Retinal pigment epithelial cell (primary cell): ENCODE measurements at regions not wholly inside any gene's neighbourhood (a gene's known extent, or its start where the extent isn't known, plus 50 kb on each side); places are given as distances from the start of the nearest gene placed in this dataset.

Experiments used
- DNase-seq: peaks from one replicate; pipeline ENCODE4 v3.0.0-alpha.2; 2010; ENCODE audit warnings: low read depth
- H3K4me3 ChIP-seq: 2 replicates; pipeline ENCODE4 v1.5.1; 2011; ENCODE audit warnings: mild to moderate bottlenecking, low read length, control low read depth, moderate library complexity
- CTCF ChIP-seq: conservative IDR thresholded peaks from 2 replicates; pipeline ENCODE4 v1.5.1; 2011; ENCODE audit warnings: low read depth, low read length, control low read depth, inconsistent platforms

- H3K4me3 ChIP-seq, result no peak overlapping the region
- no peak for DNase-seq
- no peak for TF ChIP-seq CTCF
Measured at GRCh38 chr9:135326141-135326540, 153.4 kb upstream of the PPP1R26 start.

- DNase-seq, result no peak
- TF ChIP-seq CTCF, result no peak
- H3K4me3 ChIP-seq, result no peak overlapping the region
Measured at GRCh38 chr9:135326633-135327152, 152.9 kb upstream of the PPP1R26 start.

GRCh38 chr9:135328485-135329417, 150.8 kb upstream of the PPP1R26 start:
- DNase-seq, result no peak
- H3K4me3 ChIP-seq, result no peak overlapping the region
- no peak for TF ChIP-seq CTCF

GRCh38 chr9:135329571-135330306, 149.8 kb upstream of the PPP1R26 start:
- no peak overlapping the region for H3K4me3 ChIP-seq
- no peak for TF ChIP-seq CTCF
- no peak for DNase-seq

GRCh38 chr9:135330307-135330631, 149.3 kb upstream of the PPP1R26 start:
- DNase-seq, result no peak
- no peak overlapping the region for H3K4me3 ChIP-seq
- TF ChIP-seq CTCF, result no peak

GRCh38 chr9:135330685-135331590, 148.6 kb upstream of the PPP1R26 start:
- no peak for DNase-seq
- H3K4me3 ChIP-seq, result no peak overlapping the region
- no peak for TF ChIP-seq CTCF
